HG03558 (cell line): ENCODE measurements at regions not wholly inside any gene's neighbourhood (a gene's known extent, or its start where the extent isn't known, plus 50 kb on each side); places are given as distances from the start of the nearest gene placed in this dataset.

Source experiments
- ATAC-seq: cut with Tn5 transposase; IDR thresholded peaks from one replicate; pipeline ENCODE4 v1.9.1; 2021; ENCODE audit warnings: moderate number of reproducible peaks; ENCODE audit not compliant: unreplicated experiment; ENCODE audit errors: extremely low read depth

DNA sequence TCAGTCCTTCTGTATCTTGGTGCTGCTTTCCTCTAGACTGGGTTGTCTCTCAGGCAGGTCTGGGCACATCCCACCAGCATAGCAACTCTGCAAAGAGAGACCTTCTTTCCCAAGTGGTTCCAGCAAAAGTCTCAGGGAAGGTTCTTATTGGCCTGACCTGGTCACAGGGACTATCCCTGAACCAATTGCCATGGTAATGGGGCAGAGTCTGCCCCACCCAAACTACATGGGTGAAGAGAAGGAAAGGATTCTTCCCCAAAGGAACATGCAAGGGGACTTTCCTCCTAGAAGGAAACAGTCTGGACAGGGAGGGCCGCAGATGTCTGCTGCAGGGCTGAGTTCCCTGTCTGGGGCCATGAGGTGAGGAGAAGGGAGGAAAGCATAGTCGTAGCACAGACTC, 122.2 kb upstream of the NCOR2 start:
- ATAC-seq, result no peak

DNA sequence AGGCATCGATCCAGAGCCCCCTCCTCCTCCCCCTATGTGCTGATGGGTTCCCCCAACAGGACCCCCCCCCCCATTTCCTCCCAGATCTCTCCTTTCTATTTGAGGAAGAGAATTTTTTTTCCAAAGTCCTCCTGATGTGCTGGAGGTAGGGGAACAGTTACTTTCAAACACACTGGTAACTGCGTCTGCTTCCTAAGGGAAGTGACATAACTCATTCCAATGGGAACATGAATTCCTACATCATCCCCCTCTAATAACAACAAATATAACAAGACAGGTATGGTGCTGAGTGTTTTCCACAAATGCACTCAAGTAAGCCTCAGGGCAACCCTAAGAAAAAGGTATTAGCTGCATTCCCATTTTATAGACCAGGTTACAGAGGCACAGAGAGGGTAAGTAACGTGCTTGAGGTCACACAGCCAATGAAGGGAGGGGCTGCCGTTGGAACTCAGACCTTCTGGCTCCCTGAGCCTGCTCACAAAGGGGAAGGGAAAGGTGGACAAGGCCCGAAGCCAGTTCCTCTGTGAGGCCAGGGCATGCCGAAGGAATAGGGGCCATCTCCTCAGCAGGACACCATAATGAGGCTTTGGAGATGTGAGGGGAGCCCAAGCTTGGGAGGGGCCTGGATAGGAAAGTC, 121.1 kb upstream of the NCOR2 start:
- ATAC-seq, result no peak

DNA sequence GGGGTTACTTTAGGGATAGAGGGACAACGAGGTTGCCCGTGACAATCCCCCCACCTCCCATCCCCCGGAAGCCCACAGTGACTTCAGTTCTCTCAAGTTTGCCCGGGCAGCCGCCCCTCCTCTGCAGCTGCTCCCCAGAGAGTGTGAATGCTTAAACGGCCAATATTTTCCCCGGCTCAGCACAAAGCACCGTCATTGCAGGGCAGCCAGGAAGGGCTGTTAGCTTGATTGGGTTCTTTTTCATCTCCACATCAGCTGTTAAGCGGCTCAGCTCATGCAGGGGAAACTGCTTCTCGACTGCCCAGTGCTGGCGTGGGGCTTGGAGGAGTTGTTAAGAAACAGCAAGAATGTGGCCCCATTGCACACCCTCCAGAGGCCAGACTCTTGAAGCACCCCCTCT, 120.5 kb upstream of the NCOR2 start:
- no peak for ATAC-seq

GRCh38 chr12:124687174-124687902, 119.9 kb upstream of the NCOR2 start:
- no peak for ATAC-seq

DNA sequence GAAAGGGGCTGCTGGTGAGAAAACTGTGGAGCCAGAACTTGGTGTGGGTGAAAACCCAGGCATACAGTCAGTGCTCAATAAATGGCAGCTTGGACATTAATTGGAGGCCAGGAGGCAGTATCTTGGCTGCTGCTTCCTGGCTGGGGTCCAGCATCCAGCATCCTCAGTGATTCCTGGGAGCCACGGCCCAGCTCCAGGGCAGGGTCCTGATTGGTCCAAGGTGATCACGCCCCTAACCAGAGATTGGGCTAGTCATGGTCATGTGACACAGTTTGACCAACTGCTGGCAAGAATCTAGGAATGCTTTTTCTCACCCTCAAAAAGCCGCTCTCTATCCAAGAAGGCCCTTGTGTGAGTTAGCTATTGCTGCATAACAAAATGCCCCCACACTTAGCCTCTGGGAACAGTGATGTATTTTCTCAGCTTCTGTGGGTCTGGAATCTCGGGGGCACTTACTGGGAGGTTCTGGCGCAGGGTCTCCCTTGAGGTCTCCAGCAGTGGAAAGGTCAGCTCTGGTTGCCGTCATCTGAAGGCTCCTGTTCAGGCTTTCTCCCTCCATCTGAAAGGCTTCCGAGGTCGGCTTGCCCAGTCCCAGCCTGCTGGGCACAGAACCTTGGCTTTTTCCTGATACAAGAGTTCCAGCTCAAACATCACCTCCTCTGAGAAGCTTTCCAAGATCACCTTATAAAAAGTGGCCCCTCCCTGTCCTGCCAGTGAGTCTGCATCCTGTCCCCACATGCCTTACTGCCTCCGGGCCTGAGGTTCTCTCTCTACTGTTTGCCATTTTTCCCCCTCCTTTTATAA, 119.2 kb upstream of the NCOR2 start:
- no peak for ATAC-seq

- no peak for ATAC-seq
These were observed 118.4 kb upstream of the NCOR2 start for GRCh38 chr12:124685689-124686369.

DNA sequence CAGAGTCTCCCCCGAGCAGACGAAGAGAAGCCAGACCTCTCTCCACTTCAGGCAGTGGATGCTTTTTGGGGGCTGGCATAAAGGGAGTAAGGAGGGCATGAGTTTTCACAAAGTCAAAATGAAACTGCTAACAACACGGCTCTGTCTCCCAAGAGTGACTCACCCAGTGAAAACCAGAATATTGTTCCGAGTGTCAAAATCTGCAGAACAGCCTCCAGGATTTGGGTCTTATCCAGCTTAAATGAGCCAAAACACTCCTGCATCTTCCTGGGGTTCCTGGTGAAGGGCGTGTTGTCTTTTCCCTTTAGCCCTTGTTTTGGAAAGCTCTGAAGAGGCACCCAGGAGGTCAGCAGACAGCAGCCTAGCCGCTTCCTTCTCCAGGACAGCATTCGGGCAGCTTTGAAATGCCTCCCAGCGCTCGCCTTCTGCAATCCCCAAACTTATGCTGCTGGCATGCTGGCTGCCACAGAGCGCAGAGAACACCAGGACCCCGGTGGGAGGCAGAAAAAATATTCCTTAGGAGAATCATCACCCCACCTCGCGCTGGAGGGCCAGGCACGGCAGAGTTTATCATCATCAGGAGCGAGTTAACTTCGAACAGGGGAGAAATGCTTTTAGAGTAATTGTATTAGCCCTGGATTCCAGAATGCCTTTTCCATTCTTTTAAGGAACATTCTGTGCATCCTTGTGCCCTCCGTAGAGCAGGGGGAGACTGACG, 117.7 kb upstream of the NCOR2 start:
- no peak for ATAC-seq

DNA sequence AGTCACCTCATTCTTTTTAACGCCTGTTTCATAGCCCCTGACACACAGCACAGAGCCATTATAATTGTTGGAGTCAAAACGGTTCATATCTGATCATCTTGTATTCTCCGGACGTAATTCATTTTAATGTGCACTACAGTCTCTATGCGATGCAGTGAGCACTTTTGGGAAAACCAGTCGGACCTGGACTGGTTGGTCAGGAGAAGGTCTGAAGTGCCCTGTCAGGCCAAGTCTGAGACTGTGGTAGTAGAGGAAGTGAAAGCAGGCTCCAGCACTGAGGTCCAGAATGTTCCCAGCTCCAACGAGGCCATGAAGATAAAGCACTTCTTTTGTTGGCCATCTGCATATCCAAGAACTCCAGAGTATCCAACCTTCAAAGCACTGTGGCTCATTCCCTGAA, 117.1 kb upstream of the NCOR2 start:
- no peak for ATAC-seq

GRCh38 chr12:124683152-124684124, 116.0 kb upstream of the NCOR2 start:
- no peak for ATAC-seq

- no peak for ATAC-seq
These were observed 115.2 kb upstream of the NCOR2 start for GRCh38 chr12:124682425-124683151.

- ATAC-seq, result no peak
These were observed 114.5 kb upstream of the NCOR2 start for GRCh38 chr12:124681779-124682391.

DNA sequence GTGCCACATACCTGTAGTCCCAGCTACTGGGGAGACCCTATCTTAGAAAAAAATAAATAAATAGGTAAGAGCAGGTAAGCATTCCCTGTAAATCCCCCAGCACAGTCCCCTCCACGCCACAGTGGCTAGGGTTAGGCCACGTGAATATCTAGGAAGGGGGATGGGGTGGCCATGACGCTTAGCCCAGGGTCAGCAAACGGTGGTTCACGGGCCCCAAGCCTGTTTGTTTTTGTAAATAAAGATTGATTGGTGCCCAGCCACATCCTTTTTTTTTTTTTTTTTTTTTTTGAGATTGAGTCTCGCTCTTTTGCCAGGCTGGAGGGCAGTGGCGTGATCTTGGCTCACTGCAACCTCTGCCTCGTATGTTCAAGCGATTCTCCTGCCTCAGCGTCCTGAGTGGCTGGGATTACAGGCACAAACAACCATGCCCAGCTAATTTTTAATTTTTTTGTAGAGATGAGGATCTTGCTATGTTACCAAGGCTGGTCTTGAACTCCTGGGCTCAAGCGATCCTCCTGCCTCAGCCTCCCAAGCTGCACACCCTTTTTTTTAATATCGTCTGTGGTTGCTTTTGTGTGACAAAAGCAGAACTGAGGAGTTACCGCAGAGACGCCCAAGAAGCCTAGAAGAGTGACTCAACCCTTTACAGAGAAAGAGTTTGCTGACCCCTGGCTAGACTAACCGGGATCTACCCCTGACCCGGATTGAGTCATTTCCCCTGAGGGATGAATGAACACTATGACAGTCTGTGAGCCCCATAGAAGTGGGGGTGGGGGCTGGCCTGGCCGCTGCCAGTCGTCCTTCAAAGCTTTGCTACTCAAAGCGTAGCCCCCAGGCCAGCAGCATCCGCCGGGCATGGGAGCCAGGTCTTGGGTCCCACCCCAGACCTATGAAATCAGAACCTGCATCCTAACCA, 113.7 kb upstream of the NCOR2 start:
- no peak for ATAC-seq

DNA sequence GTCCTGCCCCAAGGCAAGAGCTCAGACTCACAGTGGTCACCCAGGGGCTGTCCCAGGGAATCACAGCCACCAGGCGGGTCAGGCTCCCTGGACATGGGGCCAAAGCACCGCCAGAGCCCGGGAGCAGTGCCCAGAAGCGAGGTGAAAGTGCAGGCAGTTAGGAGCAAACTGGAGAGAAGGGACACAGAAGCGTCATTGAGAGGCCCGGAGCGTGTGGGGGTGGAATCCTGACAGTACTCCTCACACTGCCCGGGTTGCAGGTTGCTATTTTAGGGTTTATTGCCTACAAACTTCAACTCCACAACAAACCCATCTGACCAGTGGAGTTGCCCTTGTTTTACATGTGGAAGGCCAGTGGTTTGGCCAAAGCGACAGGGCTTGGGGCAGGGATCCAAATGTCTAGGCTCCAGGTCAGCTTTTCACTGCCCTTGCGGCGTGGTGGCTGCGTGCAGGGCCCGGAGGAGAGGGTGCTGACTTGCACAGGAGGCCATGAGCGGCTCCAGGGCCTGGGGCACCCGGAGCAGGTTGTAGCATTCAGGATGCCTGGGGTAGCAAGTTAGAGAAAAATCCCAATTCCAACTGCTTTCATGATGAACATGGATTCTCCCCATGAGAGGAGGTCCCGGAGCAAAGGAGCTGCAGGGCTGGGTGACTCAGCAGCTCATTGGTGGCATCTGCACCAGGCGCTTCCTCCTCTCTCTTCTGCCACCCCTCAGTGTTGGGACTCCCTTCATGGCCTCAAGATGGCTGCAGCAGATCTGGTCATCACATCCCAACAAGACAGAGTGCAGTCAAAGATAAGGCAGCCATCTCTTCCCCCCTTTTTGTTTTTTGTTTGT, 112.3 kb upstream of the NCOR2 start:
- ATAC-seq, result no peak

DNA sequence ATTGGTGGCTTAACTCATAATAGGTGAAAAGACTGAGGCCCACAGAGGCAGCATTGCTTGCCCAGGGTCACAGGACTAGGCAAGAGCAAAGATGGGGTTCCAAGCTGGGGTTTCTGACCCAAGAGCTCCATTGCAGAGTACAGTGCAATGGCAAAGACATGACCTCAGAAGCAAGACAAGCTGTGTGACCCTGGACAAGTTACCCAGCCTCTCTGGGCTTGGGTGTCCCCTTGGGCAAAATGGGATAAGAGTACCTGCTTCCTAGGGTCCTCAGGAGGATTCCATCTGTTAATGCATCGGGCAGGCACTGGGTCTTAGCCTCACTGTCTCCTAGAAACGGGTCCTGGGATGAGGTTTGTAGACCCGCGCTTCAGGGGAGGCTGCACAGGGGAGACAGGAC, 111.6 kb upstream of the NCOR2 start:
- no peak for ATAC-seq

DNA sequence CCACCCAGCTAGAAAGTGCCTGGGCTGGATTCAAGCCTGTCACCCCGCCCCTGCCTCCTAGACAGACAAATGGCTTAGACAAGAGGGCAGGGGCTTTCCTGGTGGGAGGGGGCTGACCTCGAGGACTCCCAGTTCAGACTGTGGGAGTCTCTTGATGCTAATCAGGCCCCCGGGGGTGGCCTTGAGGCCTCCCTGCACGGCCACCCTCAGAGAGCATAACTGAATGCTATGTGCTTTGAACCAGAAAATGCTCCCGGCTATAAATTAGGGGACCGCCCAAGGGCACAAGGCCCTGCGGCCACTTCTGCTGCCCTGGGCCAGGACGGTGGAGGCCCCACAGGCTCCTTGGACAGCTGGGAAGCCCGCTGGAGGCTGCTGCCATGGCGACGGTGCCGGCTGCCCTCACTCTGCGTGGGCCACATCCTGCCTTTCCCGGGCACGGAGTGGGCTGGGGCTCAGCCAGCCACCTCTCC, 111.0 kb upstream of the NCOR2 start:
- no peak for ATAC-seq
